GM12874 (cell line): ENCODE measurements at regions not wholly inside any gene's neighbourhood (a gene's known extent, or its start where the extent isn't known, plus 50 kb on each side); places are given as distances from the start of the nearest gene placed in this dataset.

Experiments used
- CTCF ChIP-seq: IDR thresholded peaks from 2 replicates; pipeline ENCODE4 v1.5.1; 2011; ENCODE audit warnings: low read depth, mild to moderate bottlenecking, control low read depth, low read length, moderate library complexity; ENCODE audit not compliant: insufficient read depth

- no peak for TF ChIP-seq CTCF
Measured at GRCh38 chr21:20169812-20170576, 828.2 kb upstream of the NCAM2 start.

DNA sequence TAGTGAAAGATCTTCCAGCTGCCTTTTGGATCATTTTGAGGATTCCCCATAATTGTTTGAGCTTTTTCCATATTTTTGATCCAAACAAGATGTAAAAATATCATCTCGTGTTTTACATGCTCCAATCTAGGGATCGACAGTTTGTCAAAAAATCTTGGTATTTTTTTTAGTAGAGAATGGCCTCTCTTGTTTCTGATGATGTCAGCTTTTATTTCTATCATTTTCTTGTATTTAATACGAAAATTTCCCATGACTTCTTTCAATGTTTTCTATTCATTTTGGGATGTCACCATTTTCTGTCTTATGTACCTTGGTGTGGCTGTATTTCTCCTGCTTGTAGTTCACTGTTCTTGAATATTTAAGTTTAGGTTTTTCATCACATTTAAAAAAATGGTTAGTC lies 812.0 kb upstream of the NCAM2 start:
- no peak for TF ChIP-seq CTCF

- no peak for TF ChIP-seq CTCF
Measured at GRCh38 chr21:20187028-20187427, 811.2 kb upstream of the NCAM2 start.

GRCh38 chr21:20207335-20207734 lies 790.9 kb upstream of the NCAM2 start:
- TF ChIP-seq CTCF = no peak

GRCh38 chr21:20215959-20216358 lies 782.2 kb upstream of the NCAM2 start:
- no peak for TF ChIP-seq CTCF

DNA sequence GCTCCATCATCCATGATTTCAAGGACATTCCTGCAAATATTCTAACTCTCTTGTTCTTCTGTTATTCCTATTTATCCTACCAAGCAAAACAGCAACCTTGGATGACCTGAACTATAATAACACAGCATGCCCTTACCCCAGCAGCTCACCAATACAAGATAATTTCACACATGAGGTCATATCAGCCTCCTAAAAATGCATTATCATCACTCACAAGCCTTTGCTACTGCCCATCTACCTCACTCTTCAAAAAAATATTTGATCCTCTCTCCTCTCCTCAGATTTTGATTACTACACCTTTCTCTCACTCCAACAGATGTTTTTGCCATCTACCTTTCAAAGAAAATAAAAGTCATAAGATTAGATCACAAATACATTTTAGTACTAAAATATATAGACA lies 777.6 kb upstream of the NCAM2 start:
- TF ChIP-seq CTCF = no peak

- no peak for TF ChIP-seq CTCF
Measured at GRCh38 chr21:20249401-20249800, 748.8 kb upstream of the NCAM2 start.

- TF ChIP-seq CTCF = no peak
Measured at GRCh38 chr21:20250337-20250736, 747.9 kb upstream of the NCAM2 start.
